Prostate gland (tissue), 2 donors: ENCODE measurements at regions not wholly inside any gene's neighbourhood (a gene's known extent, or its start where the extent isn't known, plus 50 kb on each side); places are given as distances from the start of the nearest gene placed in this dataset.

Experiments
- CTCF ChIP-seq, 4 experiments: fragments of 200-600 bp in 2 of 4; fragments of 450-650 bp in 2 of 4; sonication (generic) in 2 of 4; IDR thresholded peaks; 1 replicate in 3 of 4; 2 replicates in 1 of 4; pipeline ENCODE4 v1.5.1; 2016 to 2019; ENCODE audit warnings: antibody characterized with exemption in 4 of 4, mild to moderate bottlenecking in 2 of 4, moderate library complexity in 2 of 4
- POLR2A ChIP-seq: fragments of 450-650 bp; IDR thresholded peaks from one replicate; pipeline ENCODE4 v1.6.1; 2016; ENCODE audit warnings: antibody characterized with exemption, mild to moderate bottlenecking

GRCh38 chr13:60881507-60881906 lies 484.5 kb downstream of the TDRD3 start:
- TF ChIP-seq CTCF (IDR thresholded peaks at IDR 0.05) (no peak), POLR2A (no peak)
